HCT116 (cell line): ENCODE measurements at regions not wholly inside any gene's neighbourhood (a gene's known extent, or its start where the extent isn't known, plus 50 kb on each side); places are given as distances from the start of the nearest gene placed in this dataset.

Experiments used
- CTCF ChIP-seq, 3 experiments: fragments of 200-600 bp in 1 of 3; sonication (generic) in 1 of 3; IDR thresholded peaks in 2 of 3; conservative IDR thresholded peaks in 1 of 3; 2 replicates each; pipeline ENCODE4 v1.5.1; 2012 to 2017; ENCODE audit warnings: low read depth in 2 of 3, low read length in 2 of 3, antibody characterized with exemption in 1 of 3, borderline replicate concordance in 1 of 3, control low read depth in 1 of 3, mild to moderate bottlenecking in 1 of 3, mixed read lengths in 1 of 3, mixed run types in 1 of 3, moderate library complexity in 1 of 3; ENCODE audit not compliant: insufficient read depth in 1 of 3
- EGR1 ChIP-seq: IDR thresholded peaks from 2 replicates; pipeline ENCODE4 v1.6.1; 2012; ENCODE audit warnings: low read depth
- EZH2 ChIP-seq: fragments of 200-600 bp; sonication (generic); IDR thresholded peaks from 2 replicates; pipeline ENCODE4 v1.6.1; 2017; ENCODE audit warnings: antibody characterized with exemption, mixed run types
- EZH2phosphoT487 ChIP-seq: fragments of 200-600 bp; IDR thresholded peaks from 2 replicates; pipeline ENCODE4 v1.6.1; 2018; ENCODE audit warnings: antibody characterized with exemption, borderline replicate concordance
- POLR2AphosphoS5 ChIP-seq: IDR thresholded peaks from 2 replicates; pipeline ENCODE4 v1.6.1; 2011; ENCODE audit warnings: mild to moderate bottlenecking, low read depth, low read length, moderate library complexity

- TF ChIP-seq CTCF (IDR thresholded peaks at IDR 0.05 in 2 of 3, conservative IDR thresholded peaks at IDR 0.05 in 1 of 3; ENCODE audit: borderline replicate concordance in 1 of 3, insufficient read depth in 1 of 3, low read depth in 2 of 3, low read length in 2 of 3) = no peak
- TF ChIP-seq EZH2phosphoT487 = no peak
- no peak for TF ChIP-seq POLR2AphosphoS5
- no peak for TF ChIP-seq EZH2
- TF ChIP-seq EGR1 = no peak
Measured at GRCh38 chr2:217712431-217712830, 290.4 kb downstream of the TNS1 start.
